ENCODE measurements at regions not wholly inside any gene's neighbourhood (a gene's known extent, or its start where the extent isn't known, plus 50 kb on each side); places are given as distances from the start of the nearest gene placed in this dataset.

GRCh38 chr10:121069061-121069850 lies 218.1 kb downstream of the WDR11 start:
- FAIRE-seq (no peak), DNase-seq (ENCODE audit: insufficient read length, low spot score) (no peak)
- no peak for TF ChIP-seq CTCF (IDR thresholded peaks at IDR 0.05; ENCODE audit: insufficient read depth, missing control alignments)

- peak; percentile 31 for TF ChIP-seq CTCF (IDR thresholded peaks at IDR 0.05; ENCODE audit: insufficient read depth, missing control alignments)
- FAIRE-seq (no peak), DNase-seq (ENCODE audit: insufficient read length, low spot score) (no peak)
Observed at GRCh38 chr10:121070275-121071070, 219.3 kb downstream of the WDR11 start.

GRCh38 chr10:121071901-121072300 lies 220.7 kb downstream of the WDR11 start:
- no peak for FAIRE-seq
- no peak for DNase-seq (ENCODE audit: insufficient read length, low spot score)
- TF ChIP-seq CTCF (IDR thresholded peaks at IDR 0.05; ENCODE audit: insufficient read depth, missing control alignments) = no peak

GRCh38 chr10:121073728-121074127 lies 222.6 kb downstream of the WDR11 start:
- FAIRE-seq = no peak
- no peak for TF ChIP-seq CTCF (IDR thresholded peaks at IDR 0.05; ENCODE audit: insufficient read depth, missing control alignments)
- DNase-seq (ENCODE audit: insufficient read length, low spot score) = no peak

GRCh38 chr10:121076776-121077715 lies 225.9 kb downstream of the WDR11 start:
- TF ChIP-seq CTCF (IDR thresholded peaks at IDR 0.05; ENCODE audit: insufficient read depth, missing control alignments) = no peak
- DNase-seq (ENCODE audit: insufficient read length, low spot score) (no peak), FAIRE-seq (no peak)

GRCh38 chr10:121078036-121078435 lies 226.9 kb downstream of the WDR11 start:
- DNase-seq (ENCODE audit: insufficient read length, low spot score) (no peak), FAIRE-seq (no peak)
- TF ChIP-seq CTCF (IDR thresholded peaks at IDR 0.05; ENCODE audit: insufficient read depth, missing control alignments) = no peak
